M059J (cell line): ENCODE measurements at regions not wholly inside any gene's neighbourhood (a gene's known extent, or its start where the extent isn't known, plus 50 kb on each side); places are given as distances from the start of the nearest gene placed in this dataset.
"Not testable (repeated sequence)": the region's sequence is repeated elsewhere in the genome, so short reads cannot be mapped to it uniquely, and the experiment has no call there.

ENCODE experiments used
- DNase-seq: peaks from one replicate; pipeline ENCODE4 v3.0.0-alpha.2; 2012; ENCODE audit warnings: low read depth

- no peak for DNase-seq
Observed at GRCh38 chr4:156411531-156411930, 457.9 kb upstream of the CTSO start.

GRCh38 chr4:156408749-156409148 lies 455.1 kb upstream of the CTSO start:
- DNase-seq, result no peak

- DNase-seq, result peak; percentile 18
Observed at GRCh38 chr4:156401371-156401770, 447.7 kb upstream of the CTSO start.

GRCh38 chr4:156396534-156396933 lies 442.9 kb upstream of the CTSO start:
- DNase-seq, result no peak

- no peak for DNase-seq
Observed at GRCh38 chr4:156391325-156391653, 437.6 kb upstream of the CTSO start.

GRCh38 chr4:156390599-156391324 lies 437.1 kb upstream of the CTSO start:
- peak; percentile 48 for DNase-seq

GRCh38 chr4:156388826-156389225 lies 435.2 kb upstream of the CTSO start:
- DNase-seq, result peak; percentile 72

- peak; percentile 43 for DNase-seq
Observed at GRCh38 chr4:156378033-156378665, 424.5 kb upstream of the CTSO start.

- peak; percentile 70 for DNase-seq
Observed at GRCh38 chr4:156377036-156377710, 423.5 kb upstream of the CTSO start.

- DNase-seq, result no peak
Observed at GRCh38 chr4:156374894-156375293, 421.2 kb upstream of the CTSO start.

- DNase-seq, result no peak
Observed at GRCh38 chr4:156374069-156374468, 420.4 kb upstream of the CTSO start.

GRCh38 chr4:156367502-156367901 lies 413.8 kb upstream of the CTSO start:
- DNase-seq, result not testable (repeated sequence)

GRCh38 chr4:156362581-156362980 lies 408.9 kb upstream of the CTSO start:
- peak; percentile 75 for DNase-seq

- DNase-seq, result peak; percentile 93
Observed at GRCh38 chr4:156347412-156348075, 393.9 kb upstream of the CTSO start.

GRCh38 chr4:156346959-156347385 lies 393.3 kb upstream of the CTSO start:
- DNase-seq, result no peak

GRCh38 chr4:156344397-156344796 lies 390.7 kb upstream of the CTSO start:
- no peak for DNase-seq

- DNase-seq, result no peak
Observed at GRCh38 chr4:156336511-156336910, 382.8 kb upstream of the CTSO start.

- no peak for DNase-seq
Observed at GRCh38 chr4:156335721-156336120, 382.1 kb upstream of the CTSO start.

- no peak for DNase-seq
Observed at GRCh38 chr4:156330436-156331031, 376.9 kb upstream of the CTSO start.

GRCh38 chr4:156329779-156330178 lies 376.1 kb upstream of the CTSO start:
- DNase-seq, result no peak

- DNase-seq, result peak; percentile 38
Observed at GRCh38 chr4:156328882-156329281, 375.2 kb upstream of the CTSO start.

- no peak for DNase-seq
Observed at GRCh38 chr4:156326246-156326645, 372.6 kb upstream of the CTSO start.
